OCI-LY7 (cell line): ENCODE measurements at regions not wholly inside any gene's neighbourhood (a gene's known extent, or its start where the extent isn't known, plus 50 kb on each side); places are given as distances from the start of the nearest gene placed in this dataset.

Source experiments
- BruUV-seq: library from RNA; stranded (reverse); fragments of 400-500 nt; replicated peaks from 2 replicates; lab custom pipeline; 2021; lab: Mats Ljungman, UMichigan
- CTCF ChIA-PET: fragments of 300-600 bp; sonication (Branson Sonifier 250); formaldehyde crosslinking; loops from one replicate; lab custom pipeline; 2022; ENCODE audit warnings: antibody characterized with exemption; ENCODE audit not compliant: unreplicated experiment; lab: Charles Lee
- POLR2A ChIA-PET: fragments of 300-600 bp; sonication (Branson Sonifier 250); formaldehyde crosslinking; loops from one replicate; lab custom pipeline; 2022; ENCODE audit warnings: antibody characterized with exemption; lab: Charles Lee
- DNase-seq: peaks from one replicate; pipeline ENCODE4 v3.0.0-alpha.2; 2015; ENCODE audit warnings: low spot score
- H2AFZ ChIP-seq: fragments of 200-600 bp; sonication (generic), shearing (Covaris generic); 2 replicates; pipeline ENCODE4 v1.6.1; 2014; ENCODE audit warnings: mild to moderate bottlenecking, antibody characterized with exemption, low read length, moderate library complexity
- H3K27ac ChIP-seq: fragments of 200-600 bp; sonication (generic); 2 replicates; pipeline ENCODE4 v1.5.1; 2014; ENCODE audit warnings: mixed run types, low read depth, mild to moderate bottlenecking, moderate library complexity, low read length, inconsistent platforms; ENCODE audit not compliant: poor library complexity, severe bottlenecking
- H3K36me3 ChIP-seq: fragments of 200-600 bp; sonication (generic); 2 replicates; pipeline ENCODE4 v1.6.1; 2014; ENCODE audit warnings: mild to moderate bottlenecking, antibody characterized with exemption, low read length, moderate library complexity, mixed read lengths; ENCODE audit not compliant: insufficient read depth
- H3K4me1 ChIP-seq: fragments of 200-600 bp; sonication (generic); 2 replicates; pipeline ENCODE4 v1.5.1; 2014; ENCODE audit warnings: mild to moderate bottlenecking, low read length; ENCODE audit not compliant: insufficient read depth, poor library complexity, severe bottlenecking
- H3K4me2 ChIP-seq: fragments of 200-600 bp; sonication (generic); 2 replicates; pipeline ENCODE4 v1.6.1; 2014; ENCODE audit warnings: mild to moderate bottlenecking, low read length
- H3K4me3 ChIP-seq: fragments of 200-600 bp; sonication (generic); 2 replicates; pipeline ENCODE4 v1.5.1; 2014; ENCODE audit warnings: mild to moderate bottlenecking, low read depth, low read length; ENCODE audit not compliant: poor library complexity, severe bottlenecking
- H3K79me2 ChIP-seq: fragments of 200-600 bp; sonication (generic); 2 replicates; pipeline ENCODE4 v1.6.1; 2016; ENCODE audit warnings: low read depth, mild to moderate bottlenecking, low read length, moderate library complexity, mixed read lengths; ENCODE audit not compliant: insufficient read depth
- H3K9me2 ChIP-seq: fragments of 200-600 bp; sonication (generic); 2 replicates; pipeline ENCODE4 v1.6.1; 2016; ENCODE audit warnings: mild to moderate bottlenecking, low read length, mixed read lengths; ENCODE audit not compliant: insufficient read depth
- H3K9me3 ChIP-seq: fragments of 200-600 bp; sonication (generic); 2 replicates; pipeline ENCODE4 v1.6.1; 2014; ENCODE audit warnings: mild to moderate bottlenecking, mixed run types, low read length, mixed read lengths
- H4K20me1 ChIP-seq: fragments of 200-600 bp; sonication (generic); 2 replicates; pipeline ENCODE4 v1.6.1; 2014; ENCODE audit warnings: mild to moderate bottlenecking, antibody characterized with exemption, low read length, moderate library complexity, mixed read lengths; ENCODE audit not compliant: insufficient read depth
- EZH2phosphoT487 ChIP-seq: fragments of 200-600 bp; sonication (generic); IDR thresholded peaks from 2 replicates; pipeline ENCODE4 v1.6.1; 2018; ENCODE audit warnings: low read depth, borderline replicate concordance, mild to moderate bottlenecking, mixed run types, antibody characterized with exemption, low read length, moderate library complexity, mixed read lengths
- intact Hi-C: fragments of 100-400 bp; cut with micrococcal nuclease; formaldehyde crosslinking; loops from one replicate; pipeline ENCODE4 v1.10.0; 2022; ENCODE audit not compliant: unreplicated experiment
- TF ChIP-seq, protein P1 (sequence below): fragments of 200-600 bp; sonication (generic); conservative IDR thresholded peaks from 2 replicates; pipeline ENCODE4 v1.5.1; 2014; ENCODE audit warnings: mild to moderate bottlenecking, antibody characterized with exemption, low read length, moderate library complexity, mixed read lengths

DNA sequence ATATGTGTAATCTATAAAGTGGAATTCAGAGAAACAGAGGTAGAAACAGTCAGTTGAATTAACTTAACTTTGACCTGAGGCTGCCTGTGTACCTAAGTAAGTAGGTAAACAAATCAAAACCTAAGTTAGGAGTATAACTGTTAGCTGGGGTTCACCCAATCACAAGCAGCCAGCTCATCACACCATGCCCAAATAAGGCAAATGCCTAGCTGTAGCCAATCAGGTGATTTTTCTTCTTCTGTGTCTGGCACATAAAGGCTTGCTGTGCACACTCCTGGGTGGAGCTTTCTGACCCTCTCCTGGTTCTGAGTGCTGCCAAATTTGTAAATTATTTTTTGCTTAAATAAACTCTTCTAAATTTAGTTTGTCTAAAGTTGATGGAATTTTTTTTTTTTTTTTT, 54.7 kb upstream of the TRIM39 start:
- Histone ChIP-seq H3K9me2 (no peaks in the 10 kb centered on the region), H4K20me1 (no peaks in the 10 kb centered on the region), H3K4me1 (no peaks in the 10 kb centered on the region), H3K27ac (no peak overlapping the region), H3K9me3 (peaks cover 11% of the 10 kb centered on the region; the same call in 1 of the 2 replicates), H3K79me2 (no peaks in the 10 kb centered on the region), H3K4me2 (no peak overlapping the region), H2AFZ (no peak overlapping the region), H3K4me3 (no peak overlapping the region), H3K36me3 (no peaks in the 10 kb centered on the region)
- DNase-seq = peak; percentile 7
- ChIA-PET CTCF (no interaction called here), POLR2A (no interaction called here)
- intact Hi-C loops = no loop called here
- no peak for TF ChIP-seq EZH2phosphoT487
- TF ChIP-seq, protein P1, sequence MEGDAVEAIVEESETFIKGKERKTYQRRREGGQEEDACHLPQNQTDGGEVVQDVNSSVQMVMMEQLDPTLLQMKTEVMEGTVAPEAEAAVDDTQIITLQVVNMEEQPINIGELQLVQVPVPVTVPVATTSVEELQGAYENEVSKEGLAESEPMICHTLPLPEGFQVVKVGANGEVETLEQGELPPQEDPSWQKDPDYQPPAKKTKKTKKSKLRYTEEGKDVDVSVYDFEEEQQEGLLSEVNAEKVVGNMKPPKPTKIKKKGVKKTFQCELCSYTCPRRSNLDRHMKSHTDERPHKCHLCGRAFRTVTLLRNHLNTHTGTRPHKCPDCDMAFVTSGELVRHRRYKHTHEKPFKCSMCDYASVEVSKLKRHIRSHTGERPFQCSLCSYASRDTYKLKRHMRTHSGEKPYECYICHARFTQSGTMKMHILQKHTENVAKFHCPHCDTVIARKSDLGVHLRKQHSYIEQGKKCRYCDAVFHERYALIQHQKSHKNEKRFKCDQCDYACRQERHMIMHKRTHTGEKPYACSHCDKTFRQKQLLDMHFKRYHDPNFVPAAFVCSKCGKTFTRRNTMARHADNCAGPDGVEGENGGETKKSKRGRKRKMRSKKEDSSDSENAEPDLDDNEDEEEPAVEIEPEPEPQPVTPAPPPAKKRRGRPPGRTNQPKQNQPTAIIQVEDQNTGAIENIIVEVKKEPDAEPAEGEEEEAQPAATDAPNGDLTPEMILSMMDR = no peak
- no TSS peak for BruUV-seq

DNA sequence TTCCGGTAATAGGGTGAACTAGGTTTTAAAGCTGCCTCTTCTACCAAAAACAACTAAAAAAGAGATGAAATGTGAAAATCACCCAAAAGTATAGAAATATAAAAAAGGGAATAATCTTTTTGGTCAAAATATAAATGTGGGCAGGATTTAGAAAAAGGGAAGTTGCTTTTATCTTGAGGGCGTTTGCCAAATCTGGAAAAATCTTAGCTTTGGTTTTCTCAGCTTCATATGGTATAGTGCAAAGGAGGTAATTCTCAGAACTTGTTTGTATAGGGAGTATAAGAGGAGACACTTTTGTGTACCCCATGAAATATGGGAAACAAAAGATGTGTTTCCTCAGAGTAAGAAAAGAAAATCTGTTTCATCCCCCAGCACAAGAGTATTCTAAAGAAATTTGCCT, 54.2 kb upstream of the TRIM26 start:
- Histone ChIP-seq H3K9me2 (no peaks in the 10 kb centered on the region), H4K20me1 (no peaks in the 10 kb centered on the region), H3K36me3 (peaks cover 28% of the 10 kb centered on the region), H3K79me2 (no peaks in the 10 kb centered on the region), H3K4me3 (no peak overlapping the region), H3K9me3 (peaks cover 10% of the 10 kb centered on the region; the same call in 1 of the 2 replicates), H3K4me2 (no peak overlapping the region), H3K27ac (no peak overlapping the region), H2AFZ (no peak overlapping the region), H3K4me1 (no peaks in the 10 kb centered on the region)
- ChIA-PET POLR2A (interaction anchor here (1.2 to 1.4 kb wide), 2 partner anchors 12 to 59 kb away, joined by 3 to 7 read pairs; partner anchors contain the start of gene TRIM39), CTCF (no interaction called here)
- no peak for DNase-seq
- TF ChIP-seq, protein P1 = no peak
- no peak for TF ChIP-seq EZH2phosphoT487
- no TSS peak for BruUV-seq
- intact Hi-C loops = no loop called here

DNA sequence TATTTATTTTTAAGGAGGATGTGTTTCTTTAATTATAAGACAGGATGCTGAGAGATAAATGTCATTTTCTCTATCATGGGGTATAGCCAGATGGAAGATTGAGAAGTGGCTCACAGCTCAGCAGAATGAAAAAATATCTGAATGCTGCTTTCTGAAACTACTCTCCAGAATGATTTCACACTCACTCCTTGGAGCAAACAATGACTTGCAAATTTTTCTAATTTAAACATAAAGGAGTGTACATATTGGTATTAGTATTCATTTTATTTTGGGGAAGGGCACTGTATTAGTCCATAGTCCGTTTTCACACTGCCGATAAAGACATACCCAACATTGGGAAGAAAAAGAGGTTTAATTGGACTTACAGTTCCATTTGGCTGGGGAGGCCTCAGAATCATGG, 52.4 kb upstream of the TRIM26 start:
- BruUV-seq = no TSS peak
- Histone ChIP-seq H3K79me2 (no peaks in the 10 kb centered on the region), H3K4me2 (no peak overlapping the region), H3K9me3 (no peaks in the 10 kb centered on the region), H3K36me3 (peaks cover 28% of the 10 kb centered on the region), H3K4me3 (no peak overlapping the region), H3K9me2 (no peaks in the 10 kb centered on the region), H3K27ac (no peak overlapping the region), H2AFZ (no peak overlapping the region), H4K20me1 (no peaks in the 10 kb centered on the region), H3K4me1 (peaks cover under 1% of the 10 kb centered on the region)
- intact Hi-C loops = no loop called here
- ChIA-PET POLR2A (no interaction called here), CTCF (no interaction called here)
- TF ChIP-seq EZH2phosphoT487 = no peak
- TF ChIP-seq, protein P1 = no peak
- DNase-seq = no peak
